Activated CD4-positive, alpha-beta T cell treated with anti-CD3 and anti-CD28 coated beads, Interleukin-2, amount 10 ng/mL, durations not matched to agents 7 days and 5 days (primary cell): ENCODE measurements at regions not wholly inside any gene's neighbourhood (a gene's known extent, or its start where the extent isn't known, plus 50 kb on each side); places are given as distances from the start of the nearest gene placed in this dataset.

Source experiments
- CTCF ChIA-PET: fragments of 350-600 bp; sonication (Branson Sonifier 250); formaldehyde crosslinking; loops from one replicate; lab custom pipeline; 2021; ENCODE audit warnings: antibody characterized with exemption; lab: Charles Lee
- POLR2A ChIA-PET: fragments of 350-600 bp; sonication (Branson Sonifier 250); formaldehyde crosslinking; loops from one replicate; lab custom pipeline; 2021; ENCODE audit warnings: antibody characterized with exemption; lab: Charles Lee
- DNase-seq: peaks from one replicate; pipeline ENCODE4 v3.0.0-alpha.2; 2020
- H3K27ac Mint-ChIP-seq: one replicate; pipeline ENCODE4 v1.8.0; 2021; ENCODE audit warnings: mild to moderate bottlenecking, moderate library complexity, mixed read lengths
- H3K27me3 Mint-ChIP-seq: one replicate; pipeline ENCODE4 v1.8.0; 2021; ENCODE audit warnings: mixed read lengths
- H3K36me3 Mint-ChIP-seq: one replicate; pipeline ENCODE4 v1.8.0; 2021; ENCODE audit warnings: low read depth, mixed read lengths
- H3K4me1 Mint-ChIP-seq: one replicate; pipeline ENCODE4 v1.8.0; 2021; ENCODE audit warnings: mixed read lengths
- H3K4me3 Mint-ChIP-seq: one replicate; pipeline ENCODE4 v1.8.0; 2021; ENCODE audit warnings: mild to moderate bottlenecking, moderate library complexity, mixed read lengths
- H3K9me3 Mint-ChIP-seq: one replicate; pipeline ENCODE4 v1.8.0; 2021; ENCODE audit warnings: mixed read lengths

DNA sequence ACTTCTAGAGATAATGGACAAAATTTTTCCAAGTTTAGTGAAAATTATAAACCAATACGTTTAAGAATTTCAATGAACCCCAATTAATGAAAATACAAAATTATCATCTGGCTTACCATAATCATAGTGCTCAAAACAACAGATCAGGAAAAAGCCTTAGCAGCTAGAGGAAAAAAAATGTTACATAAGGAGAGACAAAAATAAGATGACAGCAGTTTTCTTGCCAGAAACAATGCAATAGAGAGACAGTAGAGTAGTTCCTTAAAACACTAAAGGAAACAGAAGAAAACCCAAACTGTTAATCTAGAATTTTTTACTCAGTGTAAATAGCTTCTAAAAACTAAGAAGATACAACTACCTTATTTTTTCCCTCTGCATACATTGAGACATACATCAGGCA, 341.7 kb upstream of the CHORDC1 start:
- POLR2A ChIA-PET, result no interaction called here

GRCh38 chr11:90558328-90558865, 335.5 kb upstream of the CHORDC1 start:
- H3K27me3 Mint-ChIP-seq, result no peaks in the 10 kb centered on the region
- ChIA-PET POLR2A (no interaction called here), CTCF (no interaction called here)
- H3K27ac Mint-ChIP-seq, result no peak overlapping the region
- peaks cover 10% of the 10 kb centered on the region for H3K9me3 Mint-ChIP-seq
- DNase-seq, result no peak
- H3K4me3 Mint-ChIP-seq, result no peak overlapping the region
- no peaks in the 10 kb centered on the region for H3K36me3 Mint-ChIP-seq
- H3K4me1 Mint-ChIP-seq, result no peaks in the 10 kb centered on the region

More for the DNA sequence above, 341.7 kb upstream of the CHORDC1 start:
- H3K36me3 Mint-ChIP-seq, result no peaks in the 10 kb centered on the region
- H3K4me1 Mint-ChIP-seq, result no peaks in the 10 kb centered on the region
- H3K4me3 Mint-ChIP-seq, result no peak overlapping the region
- H3K27me3 Mint-ChIP-seq, result no peaks in the 10 kb centered on the region
- H3K9me3 Mint-ChIP-seq, result peaks cover 10% of the 10 kb centered on the region
- CTCF ChIA-PET, result no interaction called here
- H3K27ac Mint-ChIP-seq, result no peak overlapping the region
- DNase-seq, result no peak

- Mint-ChIP-seq H3K27me3 (no peaks in the 10 kb centered on the region), H3K27ac (no peak overlapping the region), H3K9me3 (peaks cover 10% of the 10 kb centered on the region), H3K4me3 (no peak overlapping the region), H3K4me1 (no peaks in the 10 kb centered on the region), H3K36me3 (no peaks in the 10 kb centered on the region)
- CTCF ChIA-PET, result no interaction called here
- DNase-seq, result no peak
- POLR2A ChIA-PET, result no interaction called here
These were observed 333.8 kb upstream of the CHORDC1 start for GRCh38 chr11:90556606-90557005.

DNA sequence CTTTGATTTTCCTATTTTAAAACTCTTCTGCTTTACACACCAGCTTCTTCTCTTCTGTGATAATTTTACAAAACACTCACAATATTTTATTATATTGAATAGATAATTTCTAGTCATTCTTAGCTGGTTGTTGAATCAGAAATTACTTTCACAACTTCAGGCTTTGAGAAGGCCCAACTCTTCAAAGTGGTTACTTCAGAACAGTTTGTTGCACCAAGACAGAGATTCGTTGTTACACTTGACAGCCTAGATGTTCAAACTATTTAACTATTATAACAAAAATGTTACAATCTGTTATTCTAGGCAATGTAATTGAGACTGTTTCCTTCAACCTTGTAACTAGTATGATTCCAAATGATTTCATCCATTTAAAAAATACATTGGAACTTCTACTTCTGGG, 333.2 kb upstream of the CHORDC1 start:
- no peaks in the 10 kb centered on the region for H3K4me1 Mint-ChIP-seq
- no peak for DNase-seq
- H3K4me3 Mint-ChIP-seq, result no peak overlapping the region
- no peaks in the 10 kb centered on the region for H3K27me3 Mint-ChIP-seq
- H3K27ac Mint-ChIP-seq, result no peak overlapping the region
- POLR2A ChIA-PET, result no interaction called here
- H3K9me3 Mint-ChIP-seq, result peaks cover 10% of the 10 kb centered on the region
- no peaks in the 10 kb centered on the region for H3K36me3 Mint-ChIP-seq
- CTCF ChIA-PET, result no interaction called here

GRCh38 chr11:90555477-90555876, 332.6 kb upstream of the CHORDC1 start:
- no peak overlapping the region for H3K27ac Mint-ChIP-seq
- no peak overlapping the region for H3K4me3 Mint-ChIP-seq
- no peaks in the 10 kb centered on the region for H3K4me1 Mint-ChIP-seq
- no peak for DNase-seq
- CTCF ChIA-PET, result no interaction called here
- H3K9me3 Mint-ChIP-seq, result peaks cover 8% of the 10 kb centered on the region
- H3K36me3 Mint-ChIP-seq, result no peaks in the 10 kb centered on the region
- H3K27me3 Mint-ChIP-seq, result no peaks in the 10 kb centered on the region
- POLR2A ChIA-PET, result no interaction called here

GRCh38 chr11:90542092-90542491, 319.2 kb upstream of the CHORDC1 start:
- Mint-ChIP-seq H3K4me1 (no peaks in the 10 kb centered on the region), H3K9me3 (no peaks in the 10 kb centered on the region), H3K36me3 (no peaks in the 10 kb centered on the region), H3K27me3 (no peaks in the 10 kb centered on the region), H3K27ac (no peak overlapping the region), H3K4me3 (no peak overlapping the region)
- CTCF ChIA-PET, result no interaction called here
- POLR2A ChIA-PET, result no interaction called here
- no peak for DNase-seq

GRCh38 chr11:90536301-90536700, 313.5 kb upstream of the CHORDC1 start:
- Mint-ChIP-seq H3K36me3 (no peaks in the 10 kb centered on the region), H3K9me3 (no peaks in the 10 kb centered on the region), H3K27me3 (no peaks in the 10 kb centered on the region), H3K4me1 (no peaks in the 10 kb centered on the region), H3K27ac (no peak overlapping the region), H3K4me3 (no peak overlapping the region)
- DNase-seq, result no peak
- ChIA-PET CTCF (interaction anchor here (0.6 kb wide), 1 partner anchor 651 kb away, joined by 3 read pairs; no protein-coding TSS in a partner anchor), POLR2A (no interaction called here)

GRCh38 chr11:90532125-90532524, 309.3 kb upstream of the CHORDC1 start:
- Mint-ChIP-seq H3K27me3 (no peaks in the 10 kb centered on the region), H3K4me1 (no peaks in the 10 kb centered on the region), H3K27ac (no peak overlapping the region), H3K9me3 (no peaks in the 10 kb centered on the region), H3K36me3 (no peaks in the 10 kb centered on the region), H3K4me3 (no peak overlapping the region)
- ChIA-PET POLR2A (no interaction called here), CTCF (interaction anchor here (0.6 kb wide), 1 partner anchor 17 kb away, joined by 3 read pairs; no protein-coding TSS in a partner anchor)
- no peak for DNase-seq

DNA sequence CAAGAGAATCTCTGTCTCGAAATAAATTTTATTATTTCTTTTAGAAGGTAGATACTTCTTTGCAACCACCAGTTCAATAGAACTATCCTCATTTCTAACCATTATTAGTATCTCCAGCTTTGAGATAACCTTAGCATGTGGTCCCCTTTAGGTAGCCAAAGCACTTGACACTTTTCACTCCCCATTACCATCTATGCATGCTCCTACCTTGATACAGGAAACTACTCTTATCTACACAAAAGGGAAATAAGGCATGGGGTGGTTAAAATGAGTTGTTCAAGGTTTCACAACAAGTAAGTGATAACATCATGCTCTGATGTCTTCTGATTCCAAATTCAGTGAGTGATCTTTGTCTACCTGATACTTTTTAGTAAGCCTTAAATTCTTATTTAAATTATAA, 308.2 kb upstream of the CHORDC1 start:
- H3K27ac Mint-ChIP-seq, result no peak overlapping the region
- ChIA-PET POLR2A (no interaction called here), CTCF (no interaction called here)
- H3K9me3 Mint-ChIP-seq, result no peaks in the 10 kb centered on the region
- no peaks in the 10 kb centered on the region for H3K27me3 Mint-ChIP-seq
- no peaks in the 10 kb centered on the region for H3K36me3 Mint-ChIP-seq
- H3K4me3 Mint-ChIP-seq, result no peak overlapping the region
- DNase-seq, result no peak
- H3K4me1 Mint-ChIP-seq, result no peaks in the 10 kb centered on the region

- H3K4me1 Mint-ChIP-seq, result no peaks in the 10 kb centered on the region
- H3K27ac Mint-ChIP-seq, result no peak overlapping the region
- no peaks in the 10 kb centered on the region for H3K27me3 Mint-ChIP-seq
- no peak for DNase-seq
- POLR2A ChIA-PET, result no interaction called here
- no peak overlapping the region for H3K4me3 Mint-ChIP-seq
- no peaks in the 10 kb centered on the region for H3K9me3 Mint-ChIP-seq
- CTCF ChIA-PET, result no interaction called here
- H3K36me3 Mint-ChIP-seq, result no peaks in the 10 kb centered on the region
These were observed 303.1 kb upstream of the CHORDC1 start for GRCh38 chr11:90525962-90526361.

GRCh38 chr11:90512846-90513245, 290.0 kb upstream of the CHORDC1 start:
- Mint-ChIP-seq H3K36me3 (no peaks in the 10 kb centered on the region), H3K9me3 (no peaks in the 10 kb centered on the region), H3K27me3 (no peaks in the 10 kb centered on the region), H3K27ac (no peak overlapping the region), H3K4me3 (no peak overlapping the region), H3K4me1 (no peaks in the 10 kb centered on the region)
- CTCF ChIA-PET, result no interaction called here
- POLR2A ChIA-PET, result no interaction called here
- no peak for DNase-seq

- no peak overlapping the region for H3K4me3 Mint-ChIP-seq
- H3K36me3 Mint-ChIP-seq, result no peaks in the 10 kb centered on the region
- DNase-seq, result no peak
- ChIA-PET POLR2A (no interaction called here), CTCF (no interaction called here)
- no peaks in the 10 kb centered on the region for H3K27me3 Mint-ChIP-seq
- no peak overlapping the region for H3K27ac Mint-ChIP-seq
- H3K9me3 Mint-ChIP-seq, result no peaks in the 10 kb centered on the region
- H3K4me1 Mint-ChIP-seq, result no peaks in the 10 kb centered on the region
These were observed 288.0 kb upstream of the CHORDC1 start for GRCh38 chr11:90510839-90511238.

DNA sequence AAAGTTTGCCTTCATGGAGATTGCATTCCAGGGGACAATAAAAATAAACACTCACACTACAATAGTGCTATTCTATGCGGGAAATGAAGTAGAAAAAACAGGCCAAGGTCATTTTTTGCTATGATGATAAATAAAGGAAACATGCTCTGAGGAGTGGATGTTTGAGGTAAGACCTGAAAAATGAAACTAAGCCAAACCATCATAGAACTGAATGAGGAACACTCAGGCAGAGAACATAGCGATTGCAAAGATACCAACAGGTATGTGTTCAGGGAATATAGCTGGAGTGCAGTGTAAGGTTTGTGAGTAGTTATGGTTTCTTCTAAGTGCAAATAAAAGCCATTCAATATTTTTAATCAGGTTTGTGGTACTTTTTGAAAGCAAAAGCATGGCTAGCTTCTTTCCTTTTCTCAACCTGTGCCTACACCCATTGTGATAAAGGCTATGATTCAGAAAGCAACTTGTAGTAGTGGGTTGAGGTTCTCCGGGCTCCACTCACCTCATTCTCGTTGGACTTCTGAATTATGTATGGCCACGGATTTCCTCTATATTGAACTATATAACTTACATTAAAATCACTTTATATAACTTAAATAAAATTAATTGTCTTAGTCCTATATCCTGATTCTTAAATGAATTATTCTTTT, 278.2 kb upstream of the CHORDC1 start:
- H3K4me3 Mint-ChIP-seq, result no peak overlapping the region
- no peaks in the 10 kb centered on the region for H3K4me1 Mint-ChIP-seq
- H3K27me3 Mint-ChIP-seq, result no peaks in the 10 kb centered on the region
- H3K27ac Mint-ChIP-seq, result no peak overlapping the region
- H3K36me3 Mint-ChIP-seq, result no peaks in the 10 kb centered on the region
- no peak for DNase-seq
- peaks cover 8% of the 10 kb centered on the region for H3K9me3 Mint-ChIP-seq
- POLR2A ChIA-PET, result no interaction called here
- CTCF ChIA-PET, result no interaction called here

DNA sequence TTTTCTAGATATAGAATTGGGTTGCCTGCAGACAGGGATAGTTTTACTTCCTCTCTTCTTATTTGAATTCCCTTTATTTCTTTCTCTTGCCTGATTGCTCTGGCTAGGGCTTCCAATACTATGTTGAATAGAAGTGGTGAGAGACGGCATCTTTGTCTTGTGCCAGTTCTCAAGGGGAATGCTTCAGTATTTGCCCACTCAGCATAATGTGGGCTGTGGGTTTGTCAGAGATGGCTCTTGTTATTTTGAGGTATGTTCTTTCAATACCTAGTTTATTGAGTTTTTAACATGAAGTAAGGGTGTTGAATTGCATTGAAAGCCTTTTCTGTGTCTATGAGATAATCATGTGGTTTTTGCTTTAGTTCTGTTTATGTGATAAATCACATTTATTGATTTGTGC, 273.9 kb upstream of the CHORDC1 start:
- Mint-ChIP-seq H3K9me3 (peaks cover 10% of the 10 kb centered on the region), H3K4me3 (no peak overlapping the region), H3K27me3 (no peaks in the 10 kb centered on the region), H3K27ac (no peak overlapping the region), H3K4me1 (no peaks in the 10 kb centered on the region), H3K36me3 (no peaks in the 10 kb centered on the region)
- ChIA-PET CTCF (interaction anchor here (0.6 kb wide), 1 partner anchor 104 kb away, joined by 3 read pairs; no protein-coding TSS in a partner anchor), POLR2A (no interaction called here)
- DNase-seq, result no peak
